ENCODE measurements at regions not wholly inside any gene's neighbourhood (a gene's known extent, or its start where the extent isn't known, plus 50 kb on each side); places are given as distances from the start of the nearest gene placed in this dataset.

DNA sequence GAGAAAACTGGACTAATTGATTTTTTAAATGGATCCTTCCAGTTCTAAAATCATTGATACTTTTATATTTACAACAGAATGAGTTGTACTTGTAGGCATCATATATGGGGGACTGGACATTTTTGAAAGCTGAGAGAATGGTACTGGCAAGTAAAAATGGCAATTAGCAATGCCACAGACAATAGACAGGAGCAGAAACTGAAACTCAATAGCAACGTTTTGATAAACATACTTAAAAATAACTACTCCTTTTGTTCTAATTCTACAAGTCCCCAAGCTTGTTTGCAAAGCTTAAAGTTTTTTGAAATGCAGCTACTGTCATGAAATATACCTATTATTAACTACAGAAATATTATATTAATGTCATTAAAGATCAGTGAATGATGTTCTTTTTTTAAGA, 52.8 kb upstream of the FBXL7 start:
- DNase-seq (ENCODE audit: low read depth): no peak

DNA sequence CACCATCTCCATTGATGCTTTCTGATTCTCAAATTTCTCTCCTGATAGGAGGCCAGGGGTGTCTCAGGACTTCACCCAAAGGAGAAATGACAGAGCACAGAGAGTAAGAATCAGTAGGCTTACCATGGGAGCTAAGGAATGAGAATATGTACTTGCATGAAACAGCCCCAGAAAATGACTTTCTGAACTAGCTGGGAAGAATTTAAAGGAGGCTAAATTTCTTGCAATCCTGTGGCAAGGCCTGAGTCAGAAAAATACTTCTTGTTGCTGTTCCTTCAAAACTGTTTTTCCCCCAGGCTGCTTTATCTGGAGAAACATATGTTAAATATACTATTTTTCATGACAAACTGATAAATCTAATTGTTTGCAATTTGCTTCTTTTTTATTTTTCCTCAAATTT, 53.4 kb upstream of the FBXL7 start:
- DNase-seq (ENCODE audit: low read depth): no peak

DNA sequence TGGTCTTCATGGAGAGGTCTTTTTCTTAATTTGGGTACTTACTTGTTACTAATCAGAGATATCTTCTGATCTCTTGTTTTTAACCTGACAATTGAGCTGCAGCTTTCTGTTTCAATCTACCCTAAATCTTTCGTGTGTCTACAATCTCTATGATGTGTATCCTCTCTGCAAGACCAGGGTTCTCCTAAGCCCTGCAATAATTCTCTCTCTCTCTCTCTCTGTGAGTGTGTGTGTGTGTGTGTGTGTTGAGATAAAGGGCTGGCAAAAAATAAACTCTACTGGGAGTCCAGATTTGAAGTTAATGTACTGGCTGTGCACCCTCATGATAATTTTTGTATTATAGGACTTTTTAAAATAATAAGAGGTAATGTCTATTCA, 57.8 kb upstream of the FBXL7 start:
- no peak for DNase-seq (ENCODE audit: low read depth)

DNA sequence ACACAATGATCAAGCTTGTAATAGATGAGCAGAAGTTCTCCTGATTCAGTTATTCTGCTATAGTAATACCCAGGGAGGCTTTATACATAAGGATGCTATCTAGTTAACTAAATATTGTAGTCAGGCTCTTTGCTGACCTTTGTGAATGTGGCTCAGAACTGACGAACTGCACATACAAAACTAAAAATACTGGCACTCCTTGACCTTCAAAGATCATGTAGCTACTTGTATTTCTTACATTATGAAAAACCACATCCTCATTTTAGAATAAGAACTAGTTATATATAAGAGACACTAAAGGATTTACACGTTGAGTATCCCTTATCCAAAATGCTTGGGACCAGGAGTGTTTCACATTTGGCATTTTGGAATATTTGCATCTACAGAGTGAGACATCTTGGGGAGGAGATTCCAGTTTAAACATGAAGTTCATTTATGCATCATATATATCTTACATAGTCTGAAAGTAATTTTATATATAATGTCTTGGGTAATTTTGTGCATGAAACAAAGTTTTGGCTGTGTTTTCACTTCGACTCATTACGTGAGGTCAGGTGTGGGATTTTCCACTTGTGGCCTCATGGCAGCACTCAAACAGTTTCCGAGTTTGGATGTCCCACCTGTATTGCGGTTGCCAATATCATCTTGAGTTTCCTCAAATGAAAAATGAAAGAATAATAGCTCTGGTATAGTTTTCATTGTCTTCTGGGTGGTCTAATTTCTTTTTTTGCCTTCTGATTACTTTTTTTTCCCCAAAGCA, 58.4 kb upstream of the FBXL7 start:
- no peak for DNase-seq (ENCODE audit: low read depth)

DNA sequence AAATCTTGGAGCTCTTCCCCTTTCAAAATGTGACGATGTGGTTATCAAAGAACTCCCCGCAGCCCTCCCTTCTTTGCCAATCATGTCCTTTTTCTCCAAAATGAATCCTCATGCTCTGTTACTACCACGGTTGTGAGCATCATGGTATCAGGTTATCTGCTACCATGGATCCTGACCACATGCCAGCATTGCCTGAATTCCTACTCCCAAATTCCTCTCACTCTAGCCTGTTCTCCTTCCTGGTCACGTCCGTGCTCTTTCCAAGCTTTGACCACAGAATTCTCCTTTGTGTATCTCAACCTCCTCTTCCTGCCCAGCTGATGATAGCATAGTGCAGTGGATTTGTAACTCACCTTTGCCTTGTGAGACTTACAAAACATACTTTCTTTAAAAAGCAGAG, 59.5 kb upstream of the FBXL7 start:
- DNase-seq (ENCODE audit: low read depth): no peak

DNA sequence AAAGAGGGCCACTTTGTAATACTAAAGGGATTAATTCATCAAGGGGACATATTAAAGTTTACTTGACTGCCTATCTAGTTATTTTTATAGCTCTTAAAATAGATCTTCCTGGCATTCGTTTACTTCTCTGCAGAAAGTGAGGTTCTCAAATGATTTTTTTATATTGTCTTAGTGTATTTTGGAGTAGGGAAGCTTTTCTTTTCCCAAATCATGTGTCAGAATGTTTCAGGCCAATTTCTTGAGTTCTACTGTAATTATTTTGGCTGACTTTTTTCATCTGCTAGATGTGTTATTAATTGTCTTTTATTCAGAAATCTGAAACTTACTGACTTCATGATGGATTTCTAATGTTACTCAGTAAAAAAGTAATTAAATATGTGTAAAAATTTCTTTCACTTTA, 60.2 kb upstream of the FBXL7 start:
- no peak for DNase-seq (ENCODE audit: low read depth)

DNA sequence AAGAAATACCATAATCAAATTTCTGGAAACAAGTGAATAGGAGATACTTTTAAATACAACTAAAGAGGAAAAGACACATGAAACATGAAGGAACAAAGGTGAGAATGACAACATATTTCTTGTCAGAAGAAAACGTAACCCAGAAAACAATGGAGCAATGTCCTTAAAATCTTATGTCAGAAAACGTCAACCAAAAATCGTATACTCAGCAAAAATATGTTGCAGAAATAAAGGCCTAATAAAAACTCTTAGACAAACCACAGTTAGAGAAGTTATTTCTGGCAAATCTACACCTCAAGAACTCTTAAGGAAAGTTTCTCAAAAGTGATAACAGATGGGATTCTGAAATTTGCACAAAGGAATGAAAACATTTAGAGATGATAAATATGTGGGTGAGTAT, 66.3 kb upstream of the FBXL7 start:
- DNase-seq (ENCODE audit: low read depth): no peak

DNA sequence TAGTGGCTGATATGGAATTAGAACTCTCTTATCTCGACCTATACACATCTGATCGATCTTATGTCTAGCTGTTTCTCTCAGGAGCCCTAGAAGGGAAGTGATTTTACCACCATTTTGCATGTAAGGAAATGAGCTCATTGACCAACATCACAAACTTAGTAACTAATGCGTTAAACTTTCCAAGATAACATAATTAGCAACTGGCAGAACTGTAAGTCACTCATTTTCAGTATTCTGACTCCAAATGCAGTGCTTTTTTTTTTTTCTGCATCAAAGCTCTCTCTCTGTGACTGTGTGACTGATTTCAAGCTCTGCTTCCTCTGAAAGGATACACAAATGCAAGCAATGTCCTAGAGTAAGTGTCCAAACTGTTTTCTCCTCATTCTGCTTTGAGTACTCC, 68.1 kb upstream of the FBXL7 start:
- DNase-seq (ENCODE audit: low read depth): no peak

DNA sequence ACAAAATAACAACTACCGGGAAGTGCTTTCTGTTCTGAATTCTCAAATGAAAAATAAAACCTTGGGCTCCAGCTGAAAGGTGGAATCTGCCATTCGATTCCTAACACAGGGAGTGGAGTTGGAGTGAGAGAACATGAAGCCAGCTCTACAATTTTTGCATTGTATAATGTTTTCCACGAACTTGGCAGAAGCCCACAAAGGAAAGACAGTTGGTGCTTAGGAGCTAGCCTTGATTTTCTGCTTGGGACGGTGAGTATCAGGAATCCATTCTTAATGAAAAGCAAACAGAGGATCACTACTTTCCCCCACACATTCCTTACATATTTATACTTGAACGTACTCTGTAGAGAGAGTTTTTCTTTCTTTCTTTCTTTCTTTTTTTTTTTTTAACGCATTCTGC, 74.2 kb upstream of the FBXL7 start:
- no peak for DNase-seq (ENCODE audit: low read depth)

DNA sequence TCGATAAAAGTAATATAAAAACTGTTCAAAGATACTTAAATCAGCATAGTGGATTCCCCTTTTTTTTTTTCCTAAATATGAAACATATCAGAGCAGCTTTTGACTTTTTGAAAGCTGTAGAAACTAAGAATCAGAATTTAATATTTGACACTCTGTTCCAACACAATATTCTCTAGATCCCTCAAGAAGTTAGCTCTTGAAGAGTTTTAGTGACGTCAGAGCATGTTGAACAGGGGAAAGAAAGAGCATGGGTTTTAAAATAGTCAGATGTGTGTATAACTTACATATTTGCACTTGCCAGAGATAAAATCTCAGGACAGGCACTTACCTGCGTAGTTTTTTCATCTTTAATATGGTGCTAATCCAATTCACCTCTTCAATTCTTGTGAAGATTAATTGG, 75.2 kb upstream of the FBXL7 start:
- DNase-seq (ENCODE audit: low read depth): no peak

DNA sequence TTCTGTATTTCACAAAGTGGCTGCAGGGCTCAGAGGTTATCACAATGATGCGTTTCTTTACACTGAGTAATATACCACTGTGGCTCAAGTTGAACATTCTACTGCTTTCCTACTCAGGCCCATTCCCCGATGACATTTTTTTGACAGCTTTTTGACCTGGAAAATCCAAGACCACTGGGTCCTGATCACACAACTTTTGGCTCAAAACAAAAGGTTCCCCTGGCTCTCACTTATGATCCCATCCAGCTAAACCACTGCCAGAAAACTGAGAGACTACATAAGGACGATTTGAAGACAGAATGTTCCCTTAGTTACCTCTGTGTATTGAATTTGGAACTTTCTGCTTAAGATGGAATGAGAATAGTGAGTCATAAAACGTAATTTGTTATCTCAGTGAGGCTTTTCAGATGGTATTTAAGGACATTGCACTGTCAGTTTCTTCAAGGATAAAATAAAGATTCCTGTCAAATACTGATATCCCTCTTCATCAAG, 78.0 kb upstream of the FBXL7 start:
- DNase-seq (ENCODE audit: low read depth): no peak

DNA sequence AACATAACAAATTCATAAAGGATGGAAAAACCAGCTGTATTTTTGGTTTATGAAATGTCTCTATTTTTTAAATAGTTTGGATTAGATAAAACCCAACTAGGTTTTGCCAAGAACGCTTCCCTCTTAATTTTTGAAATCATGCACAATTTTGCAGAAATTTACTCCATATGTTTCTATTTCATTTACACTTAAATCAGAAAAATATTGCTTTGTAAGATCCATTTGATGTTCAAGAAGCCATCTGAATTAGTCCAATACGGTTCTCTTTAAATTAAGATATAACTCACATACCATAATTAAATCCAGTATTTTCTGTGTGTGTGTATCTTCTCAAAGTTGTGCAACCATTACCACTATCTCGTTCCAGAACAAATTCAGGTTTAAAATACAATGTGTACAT, 78.6 kb upstream of the FBXL7 start:
- no peak for DNase-seq (ENCODE audit: low read depth)

DNA sequence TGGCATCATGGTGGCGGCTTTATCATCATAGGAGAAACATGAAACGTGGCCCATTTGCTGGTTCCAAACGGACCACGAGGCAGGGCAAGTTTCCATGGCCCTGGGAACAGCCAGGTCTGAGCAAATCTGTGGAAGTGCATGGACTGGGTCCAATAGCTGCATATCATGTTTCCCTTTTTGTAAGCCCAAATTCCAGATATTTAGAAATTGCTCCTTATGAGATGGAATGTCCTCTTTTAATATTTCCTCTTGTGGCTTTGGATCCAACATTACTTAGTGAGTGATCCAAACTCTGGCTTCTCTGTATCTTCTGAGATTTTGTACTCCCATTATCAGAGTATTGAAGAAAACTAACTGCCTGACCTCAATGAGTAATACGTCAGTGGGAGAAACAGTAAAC, 79.8 kb upstream of the FBXL7 start:
- no peak for DNase-seq (ENCODE audit: low read depth)

DNA sequence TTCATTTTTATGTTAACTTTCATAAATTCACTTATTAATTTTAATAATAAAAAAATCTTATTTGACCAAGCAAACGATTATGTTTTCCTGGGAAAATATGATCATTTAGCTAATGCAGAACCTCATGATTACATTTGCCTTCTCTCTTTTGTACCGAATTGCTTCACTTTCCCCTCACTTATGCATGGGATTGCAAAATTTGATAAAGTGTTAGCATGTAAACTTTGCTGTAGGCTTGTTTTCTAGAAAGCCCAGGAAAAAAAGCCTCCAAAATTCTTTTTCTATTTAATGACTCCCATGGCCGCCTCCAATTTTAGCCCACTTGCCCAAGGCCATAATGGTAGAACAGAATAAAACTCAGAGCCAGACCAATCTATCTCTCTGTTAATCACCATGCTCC, 82.8 kb upstream of the FBXL7 start:
- DNase-seq (ENCODE audit: low read depth): no peak

DNA sequence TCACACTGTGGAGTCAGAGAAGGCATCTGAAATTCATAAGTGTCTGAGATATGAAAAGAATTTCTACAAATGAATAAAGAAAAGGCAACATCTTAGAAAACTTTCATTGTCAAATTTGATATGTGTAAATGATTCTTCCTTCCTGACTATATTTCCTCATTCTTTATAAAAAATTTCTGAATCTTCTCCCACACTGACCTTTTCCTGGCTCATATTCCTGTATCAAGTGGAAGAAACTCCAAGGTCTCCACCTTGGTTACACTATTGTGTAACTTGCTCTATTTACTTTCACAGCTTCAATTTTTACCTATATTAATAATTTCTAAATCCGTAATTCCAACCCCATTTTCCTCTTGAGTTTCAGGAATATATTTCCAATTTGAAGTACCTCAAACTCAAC, 93.5 kb upstream of the FBXL7 start:
- no peak for DNase-seq (ENCODE audit: low read depth)

DNA sequence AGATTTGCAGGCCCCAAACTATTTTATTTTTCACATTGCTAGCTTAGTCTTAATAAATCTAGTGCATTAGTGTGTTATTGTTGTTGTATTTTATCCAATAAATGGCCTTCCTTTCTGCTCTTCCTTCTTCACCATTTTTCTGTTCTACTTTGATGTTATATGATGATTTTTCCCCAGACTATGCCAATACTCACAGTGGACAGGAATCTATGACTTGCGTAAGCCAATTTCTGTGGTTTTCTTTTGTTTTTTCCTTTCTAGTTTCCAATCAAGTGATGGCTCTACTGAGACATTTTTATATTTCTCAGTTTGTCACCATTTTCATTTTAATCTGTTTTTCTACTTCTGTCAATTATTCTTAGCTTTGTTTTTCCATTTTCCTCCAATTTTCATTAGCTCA, 106.8 kb upstream of the FBXL7 start:
- DNase-seq (ENCODE audit: low read depth): no peak

DNA sequence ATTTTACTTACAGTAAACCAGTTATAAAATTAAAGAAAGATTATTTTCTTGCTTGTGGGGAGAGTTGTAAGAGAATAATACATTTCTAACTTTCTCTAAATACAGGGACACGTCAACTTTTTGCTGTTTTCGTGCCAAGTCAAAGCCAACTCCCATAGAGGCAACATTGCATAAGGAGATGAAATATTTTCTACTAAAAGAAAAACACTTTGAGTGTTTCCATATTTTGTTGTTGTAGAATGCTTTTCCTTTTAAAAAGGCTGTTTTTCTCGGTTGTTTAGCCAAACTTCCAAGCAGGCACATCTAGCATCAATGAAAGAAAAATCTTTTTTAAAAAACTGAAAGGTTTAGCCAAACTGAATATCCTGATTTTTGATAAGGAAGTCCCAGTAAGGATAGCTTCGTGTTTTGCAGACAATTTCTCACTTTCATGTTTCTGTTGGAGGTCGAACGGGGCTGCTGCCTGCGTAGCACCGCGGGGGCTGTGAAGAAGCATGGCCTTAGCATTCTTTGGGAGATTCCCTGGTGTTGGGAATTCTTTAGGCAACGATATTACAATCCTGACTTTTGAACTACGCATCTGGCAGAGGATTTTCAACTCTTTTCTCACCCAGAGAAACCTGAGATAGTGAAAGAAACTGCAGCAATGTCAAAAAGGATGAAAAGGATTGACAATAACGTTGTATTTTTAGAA, 108.1 kb upstream of the FBXL7 start:
- no peak for DNase-seq (ENCODE audit: low read depth)

DNA sequence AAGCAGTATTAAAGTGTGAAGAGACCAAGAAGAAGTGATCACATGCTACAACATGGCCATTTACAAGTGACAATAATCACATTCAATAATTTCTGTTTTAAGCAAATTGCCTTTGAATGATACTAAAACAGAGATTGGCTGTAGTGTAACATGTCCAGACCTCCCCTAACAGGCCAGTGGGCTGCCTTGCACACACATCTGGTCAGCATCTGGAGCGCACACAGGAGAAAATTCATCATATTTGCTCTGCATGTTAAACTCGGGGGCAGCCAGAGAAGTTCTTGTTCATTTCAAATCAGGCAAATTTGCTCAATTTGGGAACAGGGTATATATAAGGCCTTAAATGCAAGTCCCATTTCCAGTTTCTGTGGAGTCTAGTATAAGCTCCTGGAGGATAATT, 111.1 kb upstream of the FBXL7 start:
- no peak for DNase-seq (ENCODE audit: low read depth)

DNA sequence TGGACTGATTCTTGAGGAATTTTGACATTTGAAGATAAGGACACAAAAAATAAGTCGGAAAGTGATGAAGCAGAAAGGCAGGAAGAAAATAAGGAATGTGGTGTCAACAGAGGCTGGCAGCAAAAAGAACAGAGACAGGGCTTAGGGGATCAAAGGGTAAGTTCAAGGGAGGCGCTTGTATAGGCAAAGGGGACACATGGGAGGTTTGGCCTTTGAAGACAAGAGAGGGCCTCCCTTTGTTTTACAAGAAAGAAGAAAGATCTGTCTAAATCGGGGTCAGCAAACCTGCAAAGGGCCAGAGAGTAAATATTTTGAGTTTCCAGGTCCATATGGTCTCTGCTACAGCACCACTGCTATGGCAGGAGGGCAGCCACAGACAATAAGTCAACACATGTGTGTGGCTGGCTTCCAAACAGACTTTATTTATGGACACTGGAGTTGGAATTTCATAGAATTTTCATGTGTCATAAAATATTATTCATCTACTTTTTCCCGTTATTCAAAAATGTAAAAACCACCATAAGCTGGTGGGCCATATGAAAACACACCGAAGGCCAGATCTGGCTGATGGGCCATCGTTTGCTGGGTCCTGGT, 112.0 kb upstream of the FBXL7 start:
- no peak for DNase-seq (ENCODE audit: low read depth)

DNA sequence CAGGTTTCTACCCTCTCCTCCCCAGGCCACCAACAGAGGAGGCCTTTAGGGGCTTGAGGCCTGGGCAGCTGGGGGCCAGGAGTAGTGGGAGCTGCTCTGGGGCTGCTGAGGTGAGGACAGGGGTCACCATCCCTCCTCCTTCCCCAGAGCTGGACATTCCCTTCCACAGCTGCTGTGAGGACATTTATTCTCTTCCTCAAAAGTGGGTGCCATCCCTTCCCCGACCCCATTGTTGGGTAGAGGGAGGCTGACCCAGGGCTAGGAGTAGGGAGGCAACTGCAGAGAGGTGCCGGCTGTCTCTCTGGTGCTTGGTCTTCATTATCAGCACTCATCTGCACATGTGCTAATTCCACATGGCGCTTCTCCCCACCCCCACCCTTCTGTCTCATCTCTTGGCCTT, 113.9 kb upstream of the FBXL7 start:
- DNase-seq (ENCODE audit: low read depth): no peak

DNA sequence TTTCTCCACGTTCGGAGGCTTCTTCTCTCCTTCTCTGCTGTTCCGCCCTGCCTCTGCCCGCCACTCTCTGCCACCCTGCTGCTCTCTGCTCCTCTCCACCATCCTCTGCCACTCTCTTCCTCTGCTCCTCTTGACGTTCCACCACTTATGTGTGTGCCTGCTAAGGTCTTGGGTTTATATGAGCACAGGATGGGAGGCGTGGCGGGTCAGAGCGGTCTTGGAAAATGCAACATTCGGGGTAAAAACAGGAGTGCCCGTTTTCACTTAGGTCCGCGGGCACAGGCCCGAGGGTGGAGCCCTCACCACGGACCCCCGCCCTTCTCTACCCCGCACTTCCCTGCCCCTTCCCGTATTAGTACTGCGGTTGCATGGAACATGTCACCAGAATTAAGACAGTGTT, 114.4 kb upstream of the FBXL7 start:
- no peak for DNase-seq (ENCODE audit: low read depth)

DNA sequence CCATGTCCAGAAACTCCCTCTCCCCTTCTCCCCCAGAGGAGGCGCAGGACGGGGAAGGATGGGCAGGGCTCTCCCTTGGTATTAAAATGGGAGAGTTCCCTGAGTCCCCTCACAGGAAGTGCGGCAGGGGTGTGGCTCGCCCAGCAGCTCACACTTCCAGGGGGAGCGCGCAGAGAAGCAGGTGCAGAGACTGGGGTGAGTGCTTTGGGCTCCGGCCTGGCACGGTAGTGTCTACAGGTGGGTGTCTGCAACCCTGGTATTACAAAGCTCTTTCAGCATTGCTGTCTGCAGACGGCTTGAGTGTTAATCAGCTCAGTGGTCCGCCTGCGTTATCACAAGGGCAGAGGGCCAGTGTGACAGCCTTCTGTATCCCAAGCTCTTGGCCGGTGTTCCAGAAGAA, 114.9 kb upstream of the FBXL7 start:
- no peak for DNase-seq (ENCODE audit: low read depth)

DNA sequence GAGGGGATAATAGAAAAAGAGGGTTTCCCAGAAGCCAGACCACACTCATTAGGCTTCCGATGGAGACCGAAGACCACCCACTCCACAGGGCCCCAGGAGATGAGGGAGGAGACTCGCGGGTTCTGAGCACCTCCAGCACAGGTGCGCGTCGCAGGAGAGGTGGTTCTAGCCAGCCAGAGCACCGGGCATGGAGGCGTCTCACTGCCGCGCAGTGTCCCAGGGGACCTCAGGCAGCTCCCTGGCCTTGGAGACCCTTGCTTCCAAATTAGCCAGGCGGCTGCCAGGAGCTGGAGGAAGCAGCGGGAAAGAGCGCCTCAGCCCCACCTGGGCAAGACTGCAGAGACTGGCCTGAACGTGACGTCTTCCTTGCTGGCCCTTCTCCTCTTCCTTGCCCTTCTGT, 115.4 kb upstream of the FBXL7 start:
- no peak for DNase-seq (ENCODE audit: low read depth)

DNA sequence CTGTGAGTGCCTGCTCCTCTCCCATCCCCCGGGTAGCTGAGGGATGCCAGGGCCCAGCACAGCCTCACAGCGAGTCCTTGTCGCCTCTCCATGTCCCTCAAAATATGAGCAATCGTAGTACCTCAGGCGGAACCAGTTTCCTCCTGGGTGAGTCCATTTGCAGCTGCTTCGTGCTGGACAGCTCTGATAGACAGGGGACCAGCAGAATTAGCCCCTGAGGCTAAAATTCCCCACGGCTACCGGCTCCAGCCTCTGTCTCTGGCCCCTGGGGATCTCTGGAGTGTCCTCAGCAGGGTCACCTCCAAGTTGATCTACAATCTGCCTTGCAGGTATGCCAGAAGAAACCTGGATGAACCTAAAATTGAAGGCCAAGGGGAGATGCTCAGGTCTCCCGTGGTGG, 115.8 kb upstream of the FBXL7 start:
- DNase-seq (ENCODE audit: low read depth): no peak
